ENCODE measurements at regions not wholly inside any gene's neighbourhood (a gene's known extent, or its start where the extent isn't known, plus 50 kb on each side); places are given as distances from the start of the nearest gene placed in this dataset.

DNA sequence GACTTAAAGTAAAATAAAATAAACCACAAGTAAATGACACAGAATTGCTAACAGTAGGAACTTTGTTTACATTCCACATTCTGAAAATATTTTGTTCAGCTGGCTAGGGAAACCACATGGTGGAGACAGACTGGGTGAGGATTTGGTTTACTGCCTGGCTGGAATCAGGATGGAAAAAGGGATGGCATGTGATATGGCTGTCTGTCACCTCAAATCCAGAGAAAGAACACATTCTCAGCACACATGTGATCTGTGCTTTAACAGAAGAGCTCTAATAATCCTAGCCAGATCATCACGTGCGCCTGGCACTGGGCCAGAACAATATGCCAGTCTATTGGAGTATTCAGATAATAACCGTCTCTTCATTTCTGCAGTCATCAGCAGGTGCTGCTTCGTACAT, 90.9 kb upstream of the PIP4K2A start (continued):
- TF ChIP-seq MGA (IDR thresholded peaks at IDR 0.05) (no peak), DMBX1 (CRISPR knock-in tag; IDR thresholded peaks at IDR 0.05; ENCODE audit: borderline replicate concordance) (no peak), TEAD1 (CRISPR knock-in tag; IDR thresholded peaks at IDR 0.05) (no peak), SMARCE1 (IDR thresholded peaks at IDR 0.05) (no peak), CCAR2 (IDR thresholded peaks at IDR 0.05; ENCODE audit: low read depth, low read length) (no peak), MBD2 (IDR thresholded peaks at IDR 0.05; ENCODE audit: borderline replicate concordance, low read depth) (no peak), NFIX (CRISPR knock-in tag; IDR thresholded peaks at IDR 0.05; ENCODE audit: low read depth) (peak; percentile 79), ILK (tag; IDR thresholded peaks at IDR 0.05; ENCODE audit: borderline replicate concordance, low read depth) (no peak), ARID2 (IDR thresholded peaks at IDR 0.05) (no peak), NFIC (IDR thresholded peaks at IDR 0.05) (peak; percentile 94), MEF2D (tag; conservative IDR thresholded peaks at IDR 0.05; ENCODE audit: low read depth) (no peak), NCOA2 (IDR thresholded peaks at IDR 0.05; ENCODE audit: partially characterized antibody in 2 of 2) (no peak), ZFPM2 (CRISPR knock-in tag; IDR thresholded peaks at IDR 0.05) (no peak)
- TF ChIP-seq, protein P1, sequence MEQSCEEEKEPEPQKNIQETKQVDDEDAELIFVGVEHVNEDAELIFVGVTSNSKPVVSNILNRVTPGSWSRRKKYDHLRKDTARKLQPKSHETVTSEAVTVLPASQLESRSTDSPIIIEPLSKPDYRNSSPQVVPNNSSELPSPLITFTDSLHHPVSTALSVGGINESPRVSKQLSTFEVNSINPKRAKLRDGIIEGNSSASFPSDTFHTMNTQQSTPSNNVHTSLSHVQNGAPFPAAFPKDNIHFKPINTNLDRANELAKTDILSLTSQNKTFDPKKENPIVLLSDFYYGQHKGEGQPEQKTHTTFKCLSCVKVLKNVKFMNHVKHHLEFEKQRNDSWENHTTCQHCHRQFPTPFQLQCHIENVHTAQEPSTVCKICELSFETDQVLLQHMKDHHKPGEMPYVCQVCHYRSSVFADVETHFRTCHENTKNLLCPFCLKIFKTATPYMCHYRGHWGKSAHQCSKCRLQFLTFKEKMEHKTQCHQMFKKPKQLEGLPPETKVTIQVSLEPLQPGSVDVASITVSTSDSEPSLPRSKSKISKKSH (CRISPR knock-in tag; IDR thresholded peaks at IDR 0.05), result no peak
- TF ChIP-seq, protein P2, sequence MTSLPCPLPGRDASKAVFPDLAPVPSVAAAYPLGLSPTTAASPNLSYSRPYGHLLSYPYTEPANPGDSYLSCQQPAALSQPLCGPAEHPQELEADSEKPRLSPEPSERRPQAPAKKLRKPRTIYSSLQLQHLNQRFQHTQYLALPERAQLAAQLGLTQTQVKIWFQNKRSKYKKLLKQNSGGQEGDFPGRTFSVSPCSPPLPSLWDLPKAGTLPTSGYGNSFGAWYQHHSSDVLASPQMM (CRISPR knock-in tag; IDR thresholded peaks at IDR 0.05), result no peak
